Tibial nerve (tissue), 4 donors: ENCODE measurements at regions not wholly inside any gene's neighbourhood (a gene's known extent, or its start where the extent isn't known, plus 50 kb on each side); places are given as distances from the start of the nearest gene placed in this dataset.

Experiments used
- DNase-seq, 2 donors: peaks; one replicate each; pipeline ENCODE4 v3.0.0-alpha.2; 2019; ENCODE audit warnings: low spot score in 2 of 2
- H3K27ac ChIP-seq, 4 donors: fragments of 200-600 bp; sonication (generic) in 3 of 4; one replicate each; pipeline ENCODE4 v1.5.1; 2017 to 2019; ENCODE audit warnings: mild to moderate bottlenecking in 1 of 4
- H3K27me3 ChIP-seq, 2 donors: fragments of 200-600 bp; sonication (generic) in 1 of 2; one replicate each; pipeline versions ENCODE4 v1.5.1 to v1.6.0; 2017 to 2019
- H3K36me3 ChIP-seq, 3 donors: fragments of 200-600 bp; sonication (generic); one replicate each; pipeline ENCODE4 v1.5.1; 2018 to 2019
- H3K4me1 ChIP-seq, 4 donors: fragments of 200-600 bp; sonication (generic) in 3 of 4; one replicate each; pipeline ENCODE4 v1.5.1; 2017 to 2019
- H3K4me3 ChIP-seq, 4 donors: fragments of 200-600 bp; sonication (generic) in 3 of 4; one replicate each; pipeline ENCODE4 v1.5.1; 2017 to 2019; ENCODE audit warnings: mild to moderate bottlenecking in 1 of 4, moderate library complexity in 1 of 4
- H3K9me3 ChIP-seq, 4 donors: fragments of 200-600 bp; sonication (generic) in 3 of 4; one replicate each; pipeline ENCODE4 v1.5.1; 2017 to 2019
- CTCF ChIP-seq, 5 experiments: fragments of 200-600 bp in 3 of 5; fragments of 450-650 bp in 2 of 5; sonication (generic) in 3 of 5; IDR thresholded peaks; one replicate each; pipeline ENCODE4 v1.5.1; 2016 to 2019; ENCODE audit warnings: antibody characterized with exemption in 5 of 5, mild to moderate bottlenecking in 3 of 5, moderate library complexity in 2 of 5
- EP300 ChIP-seq, 2 donors: sonication (generic); formaldehyde crosslinking; IDR thresholded peaks; one replicate each; pipeline ENCODE4 v1.6.1; 2017; ENCODE audit warnings: antibody characterized with exemption in 2 of 2, mild to moderate bottlenecking in 1 of 2
- POLR2A ChIP-seq, 2 donors: fragments of 450-650 bp; IDR thresholded peaks; one replicate each; pipeline ENCODE4 v1.6.1; 2017; ENCODE audit warnings: antibody characterized with exemption in 2 of 2, mild to moderate bottlenecking in 2 of 2, moderate library complexity in 2 of 2
- WGBS, 2 donors: methylation state at CpG; one replicate each; pipeline ENCODE4 v1.1.5; 2018; 5-methylcytosine and 5-hydroxymethylcytosine counted together

DNA sequence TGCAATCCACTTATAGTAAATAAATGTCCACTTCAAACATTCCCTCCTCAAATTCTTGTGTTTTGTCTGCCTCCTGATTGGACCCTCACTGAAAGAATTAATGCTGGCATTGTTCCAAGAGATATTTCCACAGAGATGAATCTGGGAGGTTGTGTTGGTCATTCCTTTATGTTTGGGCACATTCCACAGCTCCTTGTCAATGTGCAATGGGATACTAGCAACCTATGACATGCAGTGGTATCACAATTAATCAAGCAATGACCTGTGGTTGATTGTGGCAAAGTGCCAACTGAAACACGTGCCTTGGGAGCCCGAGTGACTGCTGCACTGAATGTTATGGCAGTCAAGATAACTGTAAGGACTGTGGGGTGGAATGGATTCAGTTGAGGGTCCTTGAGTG lies 55.0 kb upstream of the SNRPN start:
- WGBS, 2 donors, result 32 to 41% methylated on average over 2 of the region's 2 CpGs
- H3K27me3 ChIP-seq, result no peaks in the 10 kb centered on the region
- no peak for DNase-seq
- H3K4me3 ChIP-seq, result no peak overlapping the region
- TF ChIP-seq EP300 (IDR thresholded peaks at IDR 0.05) (no peak), CTCF (IDR thresholded peaks at IDR 0.05) (no peak), POLR2A (IDR thresholded peaks at IDR 0.05) (no peak)
- peaks cover 0 to 6% (median 0%) of the 10 kb centered on the region in 4 donors for H3K9me3 ChIP-seq
- no peaks in the 10 kb centered on the region for H3K36me3 ChIP-seq
- H3K27ac ChIP-seq, result no peak overlapping the region
- H3K4me1 ChIP-seq, result no peaks in the 10 kb centered on the region

GRCh38 chr15:24901409-24901808 lies 53.4 kb upstream of the SNRPN start:
- 56 to 74% methylated on average over 3 of the region's 3 CpGs for WGBS, 2 donors
- no peak overlapping the region for H3K27ac ChIP-seq
- TF ChIP-seq CTCF (IDR thresholded peaks at IDR 0.05) (no peak), POLR2A (IDR thresholded peaks at IDR 0.05) (no peak), EP300 (IDR thresholded peaks at IDR 0.05) (no peak)
- H3K4me3 ChIP-seq, result no peak overlapping the region
- peaks cover 0 to 6% (median 0%) of the 10 kb centered on the region in 4 donors for H3K9me3 ChIP-seq
- H3K36me3 ChIP-seq, result no peaks in the 10 kb centered on the region
- DNase-seq, result no peak
- no peaks in the 10 kb centered on the region for H3K27me3 ChIP-seq
- H3K4me1 ChIP-seq, result no peaks in the 10 kb centered on the region
